ENCODE measurements at regions not wholly inside any gene's neighbourhood (a gene's known extent, or its start where the extent isn't known, plus 50 kb on each side); places are given as distances from the start of the nearest gene placed in this dataset.

GRCh38 chr2:18926631-18927524 lies 337.5 kb upstream of the NT5C1B start:
- no peak for DNase-seq
- no peak overlapping the region for H3K4me3 ChIP-seq (ENCODE audit: low read depth, low read length)
- H3K27me3 ChIP-seq, result no peaks in the 10 kb centered on the region
- no peaks in the 10 kb centered on the region for H3K4me1 ChIP-seq
- TF ChIP-seq, protein P1, sequence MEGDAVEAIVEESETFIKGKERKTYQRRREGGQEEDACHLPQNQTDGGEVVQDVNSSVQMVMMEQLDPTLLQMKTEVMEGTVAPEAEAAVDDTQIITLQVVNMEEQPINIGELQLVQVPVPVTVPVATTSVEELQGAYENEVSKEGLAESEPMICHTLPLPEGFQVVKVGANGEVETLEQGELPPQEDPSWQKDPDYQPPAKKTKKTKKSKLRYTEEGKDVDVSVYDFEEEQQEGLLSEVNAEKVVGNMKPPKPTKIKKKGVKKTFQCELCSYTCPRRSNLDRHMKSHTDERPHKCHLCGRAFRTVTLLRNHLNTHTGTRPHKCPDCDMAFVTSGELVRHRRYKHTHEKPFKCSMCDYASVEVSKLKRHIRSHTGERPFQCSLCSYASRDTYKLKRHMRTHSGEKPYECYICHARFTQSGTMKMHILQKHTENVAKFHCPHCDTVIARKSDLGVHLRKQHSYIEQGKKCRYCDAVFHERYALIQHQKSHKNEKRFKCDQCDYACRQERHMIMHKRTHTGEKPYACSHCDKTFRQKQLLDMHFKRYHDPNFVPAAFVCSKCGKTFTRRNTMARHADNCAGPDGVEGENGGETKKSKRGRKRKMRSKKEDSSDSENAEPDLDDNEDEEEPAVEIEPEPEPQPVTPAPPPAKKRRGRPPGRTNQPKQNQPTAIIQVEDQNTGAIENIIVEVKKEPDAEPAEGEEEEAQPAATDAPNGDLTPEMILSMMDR (IDR thresholded peaks at IDR 0.05; ENCODE audit: low read depth, low read length), result no peak
- H3K9me3 ChIP-seq, result no peaks in the 10 kb centered on the region
- no peaks in the 10 kb centered on the region for H3K36me3 ChIP-seq

DNA sequence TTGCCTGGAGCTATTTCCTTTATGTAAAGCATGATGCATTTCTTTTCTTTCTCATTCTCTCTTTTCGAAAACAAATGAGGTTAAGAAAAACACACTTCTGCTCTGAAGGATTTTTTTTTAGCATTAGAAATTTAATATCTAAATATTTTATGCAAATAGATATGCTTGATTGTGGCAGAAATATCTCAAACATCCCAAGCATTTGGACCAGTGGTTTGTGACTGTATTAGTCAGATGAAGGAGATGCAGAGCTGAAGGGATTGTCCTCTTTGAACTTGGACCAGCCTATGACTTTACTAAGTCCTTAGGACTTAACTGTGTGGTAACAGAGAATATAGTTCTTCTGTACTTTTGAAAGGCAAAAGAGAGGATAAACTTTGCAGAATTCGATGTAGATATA lies 335.9 kb upstream of the NT5C1B start:
- no peaks in the 10 kb centered on the region for H3K27me3 ChIP-seq

DNA sequence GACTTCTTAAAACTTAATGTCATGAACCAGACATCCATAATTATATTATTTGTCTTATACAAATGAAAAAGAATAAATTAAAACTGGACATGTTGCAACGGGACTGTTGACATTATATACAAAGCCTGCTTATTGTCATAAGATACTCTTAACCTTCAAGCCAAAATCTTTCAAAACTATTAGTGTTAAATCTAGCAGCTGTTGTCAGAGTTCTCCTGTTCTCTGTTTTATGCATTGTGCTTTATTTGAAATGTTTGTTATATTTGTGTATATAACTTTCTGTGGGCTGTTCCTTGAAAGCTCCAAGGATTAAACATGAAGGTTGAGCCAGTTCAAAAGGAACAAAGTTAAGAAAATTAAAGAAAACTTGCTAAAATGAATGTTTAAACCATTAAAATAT lies 335.5 kb upstream of the NT5C1B start:
- no peak overlapping the region for H3K4me3 ChIP-seq (ENCODE audit: low read depth, low read length)
- no peaks in the 10 kb centered on the region for H3K36me3 ChIP-seq
- H3K9me3 ChIP-seq, result no peaks in the 10 kb centered on the region
- H3K27me3 ChIP-seq, result no peaks in the 10 kb centered on the region
- TF ChIP-seq, protein P1 (IDR thresholded peaks at IDR 0.05; ENCODE audit: low read depth, low read length), result no peak
- no peak for DNase-seq
- no peaks in the 10 kb centered on the region for H3K4me1 ChIP-seq

More for the DNA sequence above, 335.9 kb upstream of the NT5C1B start:
- Histone ChIP-seq H3K4me1 (no peaks in the 10 kb centered on the region), H3K4me3 (ENCODE audit: low read depth, low read length) (no peak overlapping the region), H3K9me3 (no peaks in the 10 kb centered on the region), H3K36me3 (no peaks in the 10 kb centered on the region)
- TF ChIP-seq, protein P1 (IDR thresholded peaks at IDR 0.05; ENCODE audit: low read depth, low read length), result no peak
- DNase-seq, result no peak

- TF ChIP-seq, protein P1 (IDR thresholded peaks at IDR 0.05; ENCODE audit: low read depth, low read length), result no peak
- no peaks in the 10 kb centered on the region for H3K4me1 ChIP-seq
- no peak for DNase-seq
- no peaks in the 10 kb centered on the region for H3K9me3 ChIP-seq
- H3K36me3 ChIP-seq, result no peaks in the 10 kb centered on the region
- no peaks in the 10 kb centered on the region for H3K27me3 ChIP-seq
- no peak overlapping the region for H3K4me3 ChIP-seq (ENCODE audit: low read depth, low read length)
These were observed 335.0 kb upstream of the NT5C1B start for GRCh38 chr2:18924386-18924785.

DNA sequence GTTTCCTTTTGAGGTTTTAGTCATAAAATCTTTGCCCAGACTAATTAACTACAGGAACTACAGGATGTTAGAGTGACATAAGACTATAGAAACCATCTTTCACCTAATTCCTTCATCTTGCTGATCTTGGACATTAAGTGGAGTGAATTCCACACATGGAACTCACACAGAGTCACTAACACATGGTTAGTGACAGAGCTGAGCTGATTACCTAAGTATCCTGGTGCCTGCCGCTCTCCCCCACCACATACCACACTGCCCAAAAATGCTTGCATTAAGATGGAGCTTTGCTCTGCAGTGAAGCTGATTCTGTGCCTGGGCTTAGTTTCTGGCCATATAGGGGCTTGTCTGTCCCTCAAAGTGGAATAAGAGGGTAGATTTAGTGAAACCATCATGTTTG lies 332.9 kb upstream of the NT5C1B start:
- Histone ChIP-seq H3K9me3 (no peaks in the 10 kb centered on the region), H3K36me3 (no peaks in the 10 kb centered on the region), H3K4me3 (ENCODE audit: low read depth, low read length) (no peak overlapping the region), H3K27me3 (no peaks in the 10 kb centered on the region), H3K4me1 (no peaks in the 10 kb centered on the region)
- no peak for DNase-seq
- TF ChIP-seq, protein P1 (IDR thresholded peaks at IDR 0.05; ENCODE audit: low read depth, low read length), result no peak

DNA sequence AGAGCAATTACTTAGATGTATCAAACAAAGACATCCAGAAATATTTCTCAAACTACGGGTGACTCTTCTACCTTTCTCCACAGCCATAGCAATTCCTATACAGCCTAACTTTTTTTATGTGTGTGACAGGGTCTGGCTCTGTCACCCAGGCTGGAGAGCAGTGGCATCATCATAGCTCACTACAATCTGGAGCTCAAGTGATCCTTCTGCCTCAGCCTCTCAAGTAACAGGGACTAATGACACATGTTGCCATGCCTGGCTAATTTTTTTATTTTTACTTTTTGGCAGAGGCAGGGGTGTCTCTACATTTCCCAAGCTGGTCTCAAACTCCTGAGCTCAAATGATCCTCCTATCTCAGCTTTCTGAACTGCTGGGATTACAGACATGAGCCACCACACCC lies 328.9 kb upstream of the NT5C1B start:
- TF ChIP-seq, protein P1 (IDR thresholded peaks at IDR 0.05; ENCODE audit: low read depth, low read length), result no peak
- no peaks in the 10 kb centered on the region for H3K9me3 ChIP-seq
- DNase-seq, result no peak
- H3K4me1 ChIP-seq, result no peaks in the 10 kb centered on the region
- H3K4me3 ChIP-seq (ENCODE audit: low read depth, low read length), result no peak overlapping the region
- H3K27me3 ChIP-seq, result no peaks in the 10 kb centered on the region
- no peaks in the 10 kb centered on the region for H3K36me3 ChIP-seq

All from BE2C (cell line).